ENCODE measurements at regions not wholly inside any gene's neighbourhood (a gene's known extent, or its start where the extent isn't known, plus 50 kb on each side); places are given as distances from the start of the nearest gene placed in this dataset.

DNA sequence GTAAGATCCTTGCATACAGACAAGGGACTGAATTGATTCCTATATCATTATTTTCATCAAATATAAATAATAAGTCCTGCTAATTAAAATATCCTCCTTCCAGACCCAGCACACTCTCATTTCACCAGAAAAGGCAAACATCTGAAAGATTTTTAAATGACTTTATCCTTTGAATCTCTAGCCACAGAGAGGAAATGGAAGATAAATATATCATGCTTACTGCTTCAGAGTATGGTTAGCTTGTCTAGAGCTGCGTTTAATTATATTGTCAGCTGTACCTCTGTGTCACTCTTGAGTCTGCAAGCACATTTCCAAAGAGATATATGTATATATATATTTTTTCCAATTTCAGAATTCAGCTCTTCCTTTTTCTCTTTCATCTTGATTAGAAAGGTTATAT is 232.7 kb downstream of the TRIB2 start:
- Histone ChIP-seq H3K4me2 (ENCODE audit: extremely low read depth, insufficient read depth, low read length) (no peak overlapping the region), H3K9ac (ENCODE audit: insufficient read depth, low read length) (no peak overlapping the region), H3K9me3 (ENCODE audit: control insufficient read depth, insufficient read depth, low read depth, low read length) (no peaks in the 10 kb centered on the region), H3K27ac (ENCODE audit: insufficient read depth, low read length) (no peak overlapping the region), H3K27me3 (ENCODE audit: control insufficient read depth, insufficient read depth, low read length) (no peaks in the 10 kb centered on the region), H3K4me3 (replicated peaks in 1 of 4; ENCODE audit: control extremely low read depth in 1 of 4, insufficient read depth in 1 of 4, low read depth in 3 of 4, low read length in 4 of 4) (no peak overlapping the region), H3K79me2 (ENCODE audit: control insufficient read depth, insufficient read depth, low read length) (no peaks in the 10 kb centered on the region), H4K20me1 (ENCODE audit: control insufficient read depth, extremely low read depth, insufficient read depth, low read length) (no peaks in the 10 kb centered on the region), H2AFZ (ENCODE audit: low read length) (no peak overlapping the region), H3K36me3 (ENCODE audit: control insufficient read depth, insufficient read depth, low read length) (no peaks in the 10 kb centered on the region), H3K4me1 (ENCODE audit: control insufficient read depth, extremely low read depth, insufficient read depth, low read length) (no peaks in the 10 kb centered on the region)
- DNase-seq (ENCODE audit: low read depth in 2 of 2) = no peak
- no peak for TF ChIP-seq EZH2 (IDR thresholded peaks at IDR 0.05; ENCODE audit: low read length, missing control alignments)
- TF ChIP-seq, protein P1, sequence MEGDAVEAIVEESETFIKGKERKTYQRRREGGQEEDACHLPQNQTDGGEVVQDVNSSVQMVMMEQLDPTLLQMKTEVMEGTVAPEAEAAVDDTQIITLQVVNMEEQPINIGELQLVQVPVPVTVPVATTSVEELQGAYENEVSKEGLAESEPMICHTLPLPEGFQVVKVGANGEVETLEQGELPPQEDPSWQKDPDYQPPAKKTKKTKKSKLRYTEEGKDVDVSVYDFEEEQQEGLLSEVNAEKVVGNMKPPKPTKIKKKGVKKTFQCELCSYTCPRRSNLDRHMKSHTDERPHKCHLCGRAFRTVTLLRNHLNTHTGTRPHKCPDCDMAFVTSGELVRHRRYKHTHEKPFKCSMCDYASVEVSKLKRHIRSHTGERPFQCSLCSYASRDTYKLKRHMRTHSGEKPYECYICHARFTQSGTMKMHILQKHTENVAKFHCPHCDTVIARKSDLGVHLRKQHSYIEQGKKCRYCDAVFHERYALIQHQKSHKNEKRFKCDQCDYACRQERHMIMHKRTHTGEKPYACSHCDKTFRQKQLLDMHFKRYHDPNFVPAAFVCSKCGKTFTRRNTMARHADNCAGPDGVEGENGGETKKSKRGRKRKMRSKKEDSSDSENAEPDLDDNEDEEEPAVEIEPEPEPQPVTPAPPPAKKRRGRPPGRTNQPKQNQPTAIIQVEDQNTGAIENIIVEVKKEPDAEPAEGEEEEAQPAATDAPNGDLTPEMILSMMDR (conservative IDR thresholded peaks at IDR 0.05 in 1 of 2, IDR thresholded peaks at IDR 0.05 in 1 of 2; ENCODE audit: low read depth in 1 of 2, low read length in 2 of 2) = no peak

DNA sequence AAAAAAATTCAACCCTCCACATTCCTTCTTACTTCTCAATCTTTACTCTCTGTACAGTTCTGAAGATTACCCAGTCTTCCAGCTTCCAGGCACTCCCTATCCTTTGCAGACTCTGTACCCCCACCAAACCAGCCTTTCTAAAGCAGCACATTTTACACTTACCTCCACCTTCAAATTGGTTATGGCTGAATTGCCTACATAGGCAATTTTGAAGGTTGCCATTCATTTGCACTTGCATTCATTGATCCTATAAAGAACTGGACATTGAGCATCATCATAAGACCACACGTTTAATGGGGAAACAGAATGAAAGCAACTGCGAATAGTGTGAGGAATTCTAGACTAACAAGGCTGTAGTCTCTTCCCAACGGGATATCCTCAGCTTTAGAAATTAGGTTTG is 233.4 kb downstream of the TRIB2 start:
- Histone ChIP-seq H4K20me1 (ENCODE audit: control insufficient read depth, extremely low read depth, insufficient read depth, low read length) (no peaks in the 10 kb centered on the region), H3K27ac (ENCODE audit: insufficient read depth, low read length) (no peak overlapping the region), H3K4me1 (ENCODE audit: control insufficient read depth, extremely low read depth, insufficient read depth, low read length) (no peaks in the 10 kb centered on the region), H3K79me2 (ENCODE audit: control insufficient read depth, insufficient read depth, low read length) (no peaks in the 10 kb centered on the region), H3K4me2 (ENCODE audit: extremely low read depth, insufficient read depth, low read length) (no peak overlapping the region), H3K27me3 (ENCODE audit: control insufficient read depth, insufficient read depth, low read length) (no peaks in the 10 kb centered on the region), H3K36me3 (ENCODE audit: control insufficient read depth, insufficient read depth, low read length) (no peaks in the 10 kb centered on the region), H3K9ac (ENCODE audit: insufficient read depth, low read length) (no peak overlapping the region), H3K4me3 (replicated peaks in 1 of 4; ENCODE audit: control extremely low read depth in 1 of 4, insufficient read depth in 1 of 4, low read depth in 3 of 4, low read length in 4 of 4) (no peak overlapping the region), H2AFZ (ENCODE audit: low read length) (no peak overlapping the region), H3K9me3 (ENCODE audit: control insufficient read depth, insufficient read depth, low read depth, low read length) (no peaks in the 10 kb centered on the region)
- DNase-seq (ENCODE audit: low read depth in 2 of 2) = no peak
- TF ChIP-seq, protein P1 (conservative IDR thresholded peaks at IDR 0.05 in 1 of 2, IDR thresholded peaks at IDR 0.05 in 1 of 2; ENCODE audit: low read depth in 1 of 2, low read length in 2 of 2) = no peak
- TF ChIP-seq EZH2 (IDR thresholded peaks at IDR 0.05; ENCODE audit: low read length, missing control alignments) = no peak

DNA sequence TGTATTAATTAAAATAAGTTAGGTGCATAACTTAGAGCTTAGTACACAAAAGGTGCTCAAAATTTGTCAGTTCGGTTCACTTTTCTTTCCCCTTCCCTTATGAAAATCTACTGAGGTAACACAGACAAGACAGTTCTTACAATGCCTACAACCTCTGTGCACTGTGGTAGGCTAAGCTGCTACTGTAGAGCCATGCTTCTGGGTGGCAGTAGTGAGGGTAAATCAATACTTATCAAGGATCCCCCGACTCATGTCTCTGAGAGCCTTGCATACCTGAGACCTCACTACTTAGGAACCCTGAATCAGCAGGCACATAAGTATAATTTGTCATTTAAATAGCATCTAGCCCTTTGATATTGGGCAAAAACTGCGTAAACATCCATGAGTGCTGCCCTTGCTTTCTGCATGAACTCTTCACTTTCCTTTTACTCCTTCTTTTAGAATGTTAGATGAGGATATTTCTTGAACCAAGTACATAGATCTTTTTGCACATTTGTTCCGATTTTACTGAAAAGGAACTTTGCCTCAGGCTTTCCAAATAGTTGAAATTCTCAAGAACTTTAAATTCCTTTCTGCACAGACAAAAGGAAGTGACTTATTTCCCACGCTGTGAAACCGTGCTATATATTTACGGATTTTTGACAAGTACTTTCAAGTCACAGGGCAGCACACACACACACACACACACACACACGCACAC is 234.4 kb downstream of the TRIB2 start:
- H3K9ac ChIP-seq (ENCODE audit: insufficient read depth, low read length) = no peak overlapping the region
- H3K27me3 ChIP-seq (ENCODE audit: control insufficient read depth, insufficient read depth, low read length) = no peaks in the 10 kb centered on the region
- H3K27ac ChIP-seq (ENCODE audit: insufficient read depth, low read length) = no peak overlapping the region
- H4K20me1 ChIP-seq (ENCODE audit: control insufficient read depth, extremely low read depth, insufficient read depth, low read length) = no peaks in the 10 kb centered on the region
- no peaks in the 10 kb centered on the region for H3K4me1 ChIP-seq (ENCODE audit: control insufficient read depth, extremely low read depth, insufficient read depth, low read length)
- peak in 1 of 2 donors; percentile 80 for DNase-seq (ENCODE audit: low read depth in 2 of 2)
- TF ChIP-seq EZH2 (IDR thresholded peaks at IDR 0.05; ENCODE audit: low read length, missing control alignments) = no peak
- TF ChIP-seq, protein P1 (conservative IDR thresholded peaks at IDR 0.05 in 1 of 2, IDR thresholded peaks at IDR 0.05 in 1 of 2; ENCODE audit: low read depth in 1 of 2, low read length in 2 of 2) = no peak
- H3K79me2 ChIP-seq (ENCODE audit: control insufficient read depth, insufficient read depth, low read length) = no peaks in the 10 kb centered on the region
- no peak overlapping the region for H3K4me3 ChIP-seq (replicated peaks in 1 of 4; ENCODE audit: control extremely low read depth in 1 of 4, insufficient read depth in 1 of 4, low read depth in 3 of 4, low read length in 4 of 4)
- no peak overlapping the region for H2AFZ ChIP-seq (ENCODE audit: low read length)
- H3K9me3 ChIP-seq (ENCODE audit: control insufficient read depth, insufficient read depth, low read depth, low read length) = no peaks in the 10 kb centered on the region
- no peak overlapping the region for H3K4me2 ChIP-seq (ENCODE audit: extremely low read depth, insufficient read depth, low read length)
- H3K36me3 ChIP-seq (ENCODE audit: control insufficient read depth, insufficient read depth, low read length) = no peaks in the 10 kb centered on the region
